HEK293 (cell line): ENCODE measurements at regions not wholly inside any gene's neighbourhood (a gene's known extent, or its start where the extent isn't known, plus 50 kb on each side); places are given as distances from the start of the nearest gene placed in this dataset.

Experiments used
- CTCF ChIA-PET: fragments of 350-600 bp; formaldehyde crosslinking; extraction: SDS; loops from one replicate; lab custom pipeline; 2021; ENCODE audit warnings: antibody characterized with exemption; lab: Yijun Ruan, JAX
- POLR2A ChIA-PET: fragments of 300-600 bp; formaldehyde crosslinking; extraction: SDS; loops from one replicate; lab custom pipeline; 2020; ENCODE audit warnings: antibody characterized with exemption, inconsistent platforms; lab: Yijun Ruan, JAX
- H3K27ac ChIP-seq: fragments of 200-500 bp; sonication (Bioruptor generic); 2 replicates; pipeline ENCODE4 v1.5.1; 2014; ENCODE audit warnings: low read depth, low read length, control low read depth, inconsistent platforms; ENCODE audit errors: extremely low read depth
- H3K36me3 ChIP-seq, 2 experiments: fragments of 200-500 bp in 1 of 2; sonication (Bioruptor generic) in 1 of 2; 1 replicate in 1 of 2; 2 replicates in 1 of 2; pipeline ENCODE4 v1.5.1; 2014 to 2017; ENCODE audit warnings: inconsistent platforms in 2 of 2, low read length in 2 of 2; ENCODE audit not compliant: control insufficient read depth in 2 of 2, insufficient read depth in 1 of 2
- H3K4me1 ChIP-seq: fragments of 200-500 bp; sonication (Bioruptor generic); 2 replicates; pipeline ENCODE4 v1.5.1; 2014; ENCODE audit warnings: mild to moderate bottlenecking, low read length, inconsistent platforms; ENCODE audit not compliant: control insufficient read depth, insufficient read depth
- H3K4me3 ChIP-seq: 2 replicates; pipeline ENCODE4 v1.5.1; 2011; ENCODE audit warnings: low read depth, mild to moderate bottlenecking, control low read depth, low read length, moderate library complexity
- H3K9me3 ChIP-seq: fragments of 200-500 bp; sonication (Bioruptor generic); 2 replicates; pipeline ENCODE4 v1.5.1; 2014; ENCODE audit warnings: low read depth, low read length, inconsistent platforms; ENCODE audit not compliant: control insufficient read depth, insufficient read depth
- IKZF3 ChIP-seq: fragments of 450-650 bp; IDR thresholded peaks from 2 replicates; pipeline ENCODE4 v1.5.0; 2018; ENCODE audit warnings: missing biosample characterization, mild to moderate bottlenecking, missing genetic modification characterization, moderate library complexity
- KLF16 ChIP-seq: fragments of 450-650 bp; formaldehyde crosslinking; IDR thresholded peaks from 2 replicates; pipeline ENCODE4 v1.5.1; 2017; ENCODE audit warnings: missing biosample characterization, missing genetic modification characterization
- ZFP41 ChIP-seq: fragments of 450-650 bp; formaldehyde crosslinking; IDR thresholded peaks from 2 replicates; pipeline ENCODE4 v1.5.1; 2016; ENCODE audit warnings: missing biosample characterization, missing genetic modification characterization, borderline replicate concordance
- ZNF202 ChIP-seq: fragments of 450-650 bp; formaldehyde crosslinking; IDR thresholded peaks from 2 replicates; pipeline ENCODE4 v1.5.1; 2016; ENCODE audit warnings: missing biosample characterization, missing genetic modification characterization, borderline replicate concordance
- ZNF23 ChIP-seq: fragments of 450-650 bp; formaldehyde crosslinking; IDR thresholded peaks from 2 replicates; pipeline ENCODE4 v1.5.1; 2016; ENCODE audit warnings: missing biosample characterization, missing genetic modification characterization, borderline replicate concordance
- ZNF24 ChIP-seq: fragments of 450-650 bp; formaldehyde crosslinking; IDR thresholded peaks from 2 replicates; pipeline ENCODE4 v1.5.1; 2016; ENCODE audit warnings: missing biosample characterization, missing genetic modification characterization
- ZNF350 ChIP-seq: fragments of 450-650 bp; formaldehyde crosslinking; IDR thresholded peaks from 2 replicates; pipeline ENCODE4 v1.5.0; 2017; ENCODE audit warnings: missing biosample characterization, mild to moderate bottlenecking, missing genetic modification characterization
- ZNF362 ChIP-seq: fragments of 450-650 bp; formaldehyde crosslinking; IDR thresholded peaks from 2 replicates; pipeline ENCODE4 v1.5.1; 2016; ENCODE audit warnings: missing biosample characterization, missing genetic modification characterization
- ZNF473 ChIP-seq: fragments of 450-650 bp; formaldehyde crosslinking; IDR thresholded peaks from 2 replicates; pipeline ENCODE4 v1.5.1; 2017; ENCODE audit warnings: missing biosample characterization, missing genetic modification characterization
- ZNF510 ChIP-seq: fragments of 450-650 bp; formaldehyde crosslinking; IDR thresholded peaks from 2 replicates; pipeline ENCODE4 v1.5.1; 2018; ENCODE audit warnings: mild to moderate bottlenecking, missing genetic modification characterization, missing biosample characterization; ENCODE audit not compliant: insufficient replicate concordance
- ZNF624 ChIP-seq: fragments of 450-650 bp; formaldehyde crosslinking; IDR thresholded peaks from 2 replicates; pipeline ENCODE4 v1.5.1; 2017; ENCODE audit warnings: missing biosample characterization, missing genetic modification characterization
- ZNF747 ChIP-seq: fragments of 450-650 bp; formaldehyde crosslinking; IDR thresholded peaks from 2 replicates; pipeline ENCODE4 v1.5.1; 2016; ENCODE audit warnings: missing biosample characterization, missing genetic modification characterization
- ZNF785 ChIP-seq: fragments of 450-650 bp; formaldehyde crosslinking; IDR thresholded peaks from 2 replicates; pipeline ENCODE4 v1.5.1; 2016; ENCODE audit warnings: missing biosample characterization, missing genetic modification characterization
- TF ChIP-seq, protein P1 (sequence below): fragments of 450-650 bp; formaldehyde crosslinking; IDR thresholded peaks from 2 replicates; pipeline ENCODE4 v1.5.1; 2017; ENCODE audit warnings: missing biosample characterization, missing genetic modification characterization
- TF ChIP-seq, protein P2 (sequence below): fragments of 450-650 bp; formaldehyde crosslinking; IDR thresholded peaks from 2 replicates; pipeline ENCODE4 v1.5.1; 2016; ENCODE audit warnings: missing biosample characterization, missing genetic modification characterization, low read depth
- TF ChIP-seq, protein P3 (sequence below): fragments of 450-650 bp; formaldehyde crosslinking; conservative IDR thresholded peaks from 2 replicates; pipeline ENCODE4 v1.5.1; 2016; ENCODE audit warnings: low read depth, missing biosample characterization, missing genetic modification characterization

DNA sequence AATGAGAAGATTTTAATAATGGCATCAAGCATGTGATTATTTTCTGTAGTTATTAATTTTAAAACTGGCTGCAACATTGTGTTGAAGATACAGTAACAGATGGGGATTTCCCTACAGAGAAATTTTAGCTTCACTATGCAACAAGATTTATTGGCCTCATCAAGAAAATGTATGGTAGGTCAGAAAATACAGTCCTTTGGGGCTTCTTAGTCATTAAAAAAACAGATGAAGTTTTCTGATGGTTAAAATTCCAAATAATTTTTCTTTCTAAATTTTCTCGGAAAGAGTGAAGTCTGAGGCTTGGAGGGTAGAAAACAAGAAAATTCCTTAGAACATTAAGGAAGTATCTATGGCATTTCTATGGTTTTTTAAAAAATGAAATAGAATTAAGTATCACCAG is 1790.8 kb upstream of the PCDH20 start (continued):
- TF ChIP-seq ZNF510: no peak

- Histone ChIP-seq H3K9me3 (no peaks in the 10 kb centered on the region), H3K36me3 (no peaks in the 10 kb centered on the region), H3K27ac (no peak overlapping the region), H3K4me1 (no peaks in the 10 kb centered on the region), H3K4me3 (no peak overlapping the region)
- TF ChIP-seq ZNF202 (tag by site-specific recombination) (no peak), ZNF23 (no peak), ZNF747 (tag by site-specific recombination) (no peak), ZFP41 (tag by site-specific recombination) (no peak), IKZF3 (tag by site-specific recombination) (no peak)
- ChIA-PET POLR2A (no interaction called here), CTCF (no interaction called here)
Observed at GRCh38 chr13:63201493-63201892, 1785.8 kb upstream of the PCDH20 start.

GRCh38 chr13:63199508-63199907 is 1783.9 kb upstream of the PCDH20 start:
- Histone ChIP-seq H3K4me1 (no peaks in the 10 kb centered on the region), H3K4me3 (no peak overlapping the region), H3K36me3 (no peaks in the 10 kb centered on the region), H3K9me3 (no peaks in the 10 kb centered on the region), H3K27ac (no peak overlapping the region)
- POLR2A ChIA-PET: no interaction called here
- TF ChIP-seq ZNF473: no peak
- TF ChIP-seq, protein P1, sequence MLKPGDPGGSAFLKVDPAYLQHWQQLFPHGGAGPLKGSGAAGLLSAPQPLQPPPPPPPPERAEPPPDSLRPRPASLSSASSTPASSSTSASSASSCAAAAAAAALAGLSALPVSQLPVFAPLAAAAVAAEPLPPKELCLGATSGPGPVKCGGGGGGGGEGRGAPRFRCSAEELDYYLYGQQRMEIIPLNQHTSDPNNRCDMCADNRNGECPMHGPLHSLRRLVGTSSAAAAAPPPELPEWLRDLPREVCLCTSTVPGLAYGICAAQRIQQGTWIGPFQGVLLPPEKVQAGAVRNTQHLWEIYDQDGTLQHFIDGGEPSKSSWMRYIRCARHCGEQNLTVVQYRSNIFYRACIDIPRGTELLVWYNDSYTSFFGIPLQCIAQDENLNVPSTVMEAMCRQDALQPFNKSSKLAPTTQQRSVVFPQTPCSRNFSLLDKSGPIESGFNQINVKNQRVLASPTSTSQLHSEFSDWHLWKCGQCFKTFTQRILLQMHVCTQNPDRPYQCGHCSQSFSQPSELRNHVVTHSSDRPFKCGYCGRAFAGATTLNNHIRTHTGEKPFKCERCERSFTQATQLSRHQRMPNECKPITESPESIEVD (tag by site-specific recombination): no peak
- TF ChIP-seq ZNF24 (tag by site-specific recombination): no peak
- no peak for TF ChIP-seq ZNF785 (tag by site-specific recombination)
- no peak for TF ChIP-seq ZNF362 (tag by site-specific recombination)
- CTCF ChIA-PET: no interaction called here

DNA sequence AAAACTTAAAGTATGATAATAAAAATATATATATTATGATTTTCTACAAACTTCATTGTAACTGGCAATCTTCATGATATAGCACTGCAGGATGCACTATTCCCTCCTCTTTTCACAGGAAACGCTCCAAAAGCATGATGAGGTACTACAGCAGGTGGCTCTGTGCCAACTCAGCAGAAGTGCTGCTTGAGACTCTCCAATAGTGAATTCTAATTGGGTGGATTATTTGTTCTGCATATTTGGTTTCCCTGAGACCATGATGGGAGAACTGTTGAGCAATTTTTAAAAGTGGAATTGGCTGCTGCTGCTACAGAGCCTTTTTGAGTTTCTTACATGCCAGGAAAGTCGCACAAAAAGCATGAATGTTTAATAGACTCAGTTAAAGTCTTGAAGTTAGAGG is 1782.4 kb upstream of the PCDH20 start:
- ChIA-PET CTCF (no interaction called here), POLR2A (no interaction called here)
- H3K4me3 ChIP-seq: no peak overlapping the region
- H3K36me3 ChIP-seq: no peaks in the 10 kb centered on the region
- no peaks in the 10 kb centered on the region for H3K4me1 ChIP-seq
- H3K9me3 ChIP-seq: no peaks in the 10 kb centered on the region
- TF ChIP-seq ZNF624 (tag by site-specific recombination): no peak
- no peak for TF ChIP-seq KLF16 (tag by site-specific recombination)
- TF ChIP-seq, protein P2, sequence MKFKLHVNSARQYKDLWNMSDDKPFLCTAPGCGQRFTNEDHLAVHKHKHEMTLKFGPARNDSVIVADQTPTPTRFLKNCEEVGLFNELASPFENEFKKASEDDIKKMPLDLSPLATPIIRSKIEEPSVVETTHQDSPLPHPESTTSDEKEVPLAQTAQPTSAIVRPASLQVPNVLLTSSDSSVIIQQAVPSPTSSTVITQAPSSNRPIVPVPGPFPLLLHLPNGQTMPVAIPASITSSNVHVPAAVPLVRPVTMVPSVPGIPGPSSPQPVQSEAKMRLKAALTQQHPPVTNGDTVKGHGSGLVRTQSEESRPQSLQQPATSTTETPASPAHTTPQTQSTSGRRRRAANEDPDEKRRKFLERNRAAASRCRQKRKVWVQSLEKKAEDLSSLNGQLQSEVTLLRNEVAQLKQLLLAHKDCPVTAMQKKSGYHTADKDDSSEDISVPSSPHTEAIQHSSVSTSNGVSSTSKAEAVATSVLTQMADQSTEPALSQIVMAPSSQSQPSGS: no peak
- TF ChIP-seq ZNF350 (tag by site-specific recombination): no peak
- TF ChIP-seq, protein P3, sequence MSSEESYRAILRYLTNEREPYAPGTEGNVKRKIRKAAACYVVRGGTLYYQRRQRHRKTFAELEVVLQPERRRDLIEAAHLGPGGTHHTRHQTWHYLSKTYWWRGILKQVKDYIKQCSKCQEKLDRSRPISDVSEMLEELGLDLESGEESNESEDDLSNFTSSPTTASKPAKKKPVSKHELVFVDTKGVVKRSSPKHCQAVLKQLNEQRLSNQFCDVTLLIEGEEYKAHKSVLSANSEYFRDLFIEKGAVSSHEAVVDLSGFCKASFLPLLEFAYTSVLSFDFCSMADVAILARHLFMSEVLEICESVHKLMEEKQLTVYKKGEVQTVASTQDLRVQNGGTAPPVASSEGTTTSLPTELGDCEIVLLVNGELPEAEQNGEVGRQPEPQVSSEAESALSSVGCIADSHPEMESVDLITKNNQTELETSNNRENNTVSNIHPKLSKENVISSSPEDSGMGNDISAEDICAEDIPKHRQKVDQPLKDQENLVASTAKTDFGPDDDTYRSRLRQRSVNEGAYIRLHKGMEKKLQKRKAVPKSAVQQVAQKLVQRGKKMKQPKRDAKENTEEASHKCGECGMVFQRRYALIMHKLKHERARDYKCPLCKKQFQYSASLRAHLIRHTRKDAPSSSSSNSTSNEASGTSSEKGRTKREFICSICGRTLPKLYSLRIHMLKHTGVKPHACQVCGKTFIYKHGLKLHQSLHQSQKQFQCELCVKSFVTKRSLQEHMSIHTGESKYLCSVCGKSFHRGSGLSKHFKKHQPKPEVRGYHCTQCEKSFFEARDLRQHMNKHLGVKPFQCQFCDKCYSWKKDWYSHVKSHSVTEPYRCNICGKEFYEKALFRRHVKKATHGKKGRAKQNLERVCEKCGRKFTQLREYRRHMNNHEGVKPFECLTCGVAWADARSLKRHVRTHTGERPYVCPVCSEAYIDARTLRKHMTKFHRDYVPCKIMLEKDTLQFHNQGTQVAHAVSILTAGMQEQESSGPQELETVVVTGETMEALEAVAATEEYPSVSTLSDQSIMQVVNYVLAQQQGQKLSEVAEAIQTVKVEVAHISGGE (tag by site-specific recombination): no peak
- no peak overlapping the region for H3K27ac ChIP-seq
